Stomach (tissue), 8 donors: ENCODE measurements at regions not wholly inside any gene's neighbourhood (a gene's known extent, or its start where the extent isn't known, plus 50 kb on each side); places are given as distances from the start of the nearest gene placed in this dataset.
A peak's percentile ranks its signal among the peaks of the same experiment; 100 is the strongest.
"Not testable (repeated sequence)": the region's sequence is repeated elsewhere in the genome, so short reads cannot be mapped to it uniquely, and the experiment has no call there.

ENCODE experiments used
- DNase-seq, 2 donors: peaks; one replicate each; pipeline versions ENCODE4 v3.0.0 to v3.0.0-alpha.2; 2013 to 2019
- H3K27ac ChIP-seq, 5 donors: fragments of 200-600 bp in 4 of 5; sonication (generic) in 4 of 5; one replicate each; pipeline ENCODE4 v1.5.1; 2013 to 2019; ENCODE audit warnings: mild to moderate bottlenecking in 1 of 5, moderate library complexity in 1 of 5
- H3K27me3 ChIP-seq, 3 donors: fragments of 200-600 bp; sonication (generic); one replicate each; pipeline ENCODE4 v1.5.1; 2017 to 2019; ENCODE audit warnings: mixed run types in 1 of 3
- H3K36me3 ChIP-seq, 4 donors: fragments of 200-600 bp; sonication (generic); 1 replicate in 3 of 4; 2 replicates in 1 of 4; pipeline ENCODE4 v1.5.1; 2016 to 2019
- H3K4me1 ChIP-seq, 4 donors: fragments of 200-600 bp; sonication (generic); one replicate each; pipeline ENCODE4 v1.5.1; 2016 to 2019
- H3K4me3 ChIP-seq, 4 donors: fragments of 200-600 bp; sonication (generic) in 3 of 4; one replicate each; pipeline ENCODE4 v1.5.1; 2016 to 2019; ENCODE audit warnings: mild to moderate bottlenecking in 1 of 4
- H3K9me3 ChIP-seq, 4 donors: fragments of 200-600 bp; sonication (generic); one replicate each; pipeline ENCODE4 v1.5.1; 2016 to 2019
- EP300 ChIP-seq: sonication (generic); formaldehyde crosslinking; IDR thresholded peaks from one replicate; pipeline ENCODE4 v1.6.1; 2017; ENCODE audit warnings: antibody characterized with exemption
- POLR2A ChIP-seq, 4 donors: fragments of 450-650 bp; IDR thresholded peaks; one replicate each; pipeline ENCODE4 v1.6.1; 2016; ENCODE audit warnings: antibody characterized with exemption in 4 of 4, control low read depth in 2 of 4, mild to moderate bottlenecking in 1 of 4, moderate library complexity in 1 of 4
- POLR2AphosphoS5 ChIP-seq, 3 donors: sonication (generic); formaldehyde crosslinking; IDR thresholded peaks; one replicate each; pipeline ENCODE4 v1.6.1; 2016; ENCODE audit warnings: antibody characterized with exemption in 3 of 3
- WGBS, 5 donors: extraction: QIAGEN DNeasy Blood & Tissue Kit in 3 of 5; methylation state at CpG; one replicate each; pipeline versions ENCODE4 v1.1.5 to v1.1.7; 2013 to 2018; 5-methylcytosine and 5-hydroxymethylcytosine counted together
- intact Hi-C: fragments of 100-400 bp; cut with DNase I; formaldehyde crosslinking; loops from one replicate; pipeline ENCODE4 v1.15.1; 2023; ENCODE audit warnings: low total_unique reads
- TF ChIP-seq, protein P1 (sequence below), 7 experiments: fragments of 450-650 bp in 4 of 7; fragments of 200-600 bp in 3 of 7; sonication (generic) in 3 of 7; IDR thresholded peaks; one replicate each; pipeline ENCODE4 v1.5.1; 2016 to 2019; ENCODE audit warnings: antibody characterized with exemption in 7 of 7, control low read depth in 2 of 7, mild to moderate bottlenecking in 1 of 7
- donor health status: healthy with polysubstance abuse.
- donor health status: Bipolar disorder and iron deficiency.
- donor health status: healthy.

DNA sequence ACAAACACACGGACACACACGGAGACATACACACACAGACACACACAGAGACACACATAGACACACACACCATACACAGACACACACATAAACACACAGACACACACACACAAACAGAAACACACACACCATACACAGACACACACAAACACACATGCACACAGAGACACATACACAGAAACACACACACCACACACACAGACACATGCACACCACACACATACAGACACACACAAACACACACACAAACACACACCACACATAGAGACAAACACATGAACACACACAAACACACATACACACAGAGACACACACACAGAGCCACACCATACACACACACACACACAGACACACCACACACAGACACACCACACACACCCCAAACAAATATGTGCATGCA is 152.7 kb upstream of the FOXD4L5 start:
- Histone ChIP-seq H3K4me1 (no peaks in the 10 kb centered on the region), H3K27me3 (no peaks in the 10 kb centered on the region), H3K27ac (no peak overlapping the region), H3K9me3 (peaks cover 0 to 39% (median 19%) of the 10 kb centered on the region in 4 donors), H3K36me3 (no peaks in the 10 kb centered on the region), H3K4me3 (no peak overlapping the region)
- TF ChIP-seq POLR2A (IDR thresholded peaks at IDR 0.05) (peak in 1 of 4 donors; percentile 50), POLR2AphosphoS5 (IDR thresholded peaks at IDR 0.05) (no peak)
- TF ChIP-seq, protein P1, sequence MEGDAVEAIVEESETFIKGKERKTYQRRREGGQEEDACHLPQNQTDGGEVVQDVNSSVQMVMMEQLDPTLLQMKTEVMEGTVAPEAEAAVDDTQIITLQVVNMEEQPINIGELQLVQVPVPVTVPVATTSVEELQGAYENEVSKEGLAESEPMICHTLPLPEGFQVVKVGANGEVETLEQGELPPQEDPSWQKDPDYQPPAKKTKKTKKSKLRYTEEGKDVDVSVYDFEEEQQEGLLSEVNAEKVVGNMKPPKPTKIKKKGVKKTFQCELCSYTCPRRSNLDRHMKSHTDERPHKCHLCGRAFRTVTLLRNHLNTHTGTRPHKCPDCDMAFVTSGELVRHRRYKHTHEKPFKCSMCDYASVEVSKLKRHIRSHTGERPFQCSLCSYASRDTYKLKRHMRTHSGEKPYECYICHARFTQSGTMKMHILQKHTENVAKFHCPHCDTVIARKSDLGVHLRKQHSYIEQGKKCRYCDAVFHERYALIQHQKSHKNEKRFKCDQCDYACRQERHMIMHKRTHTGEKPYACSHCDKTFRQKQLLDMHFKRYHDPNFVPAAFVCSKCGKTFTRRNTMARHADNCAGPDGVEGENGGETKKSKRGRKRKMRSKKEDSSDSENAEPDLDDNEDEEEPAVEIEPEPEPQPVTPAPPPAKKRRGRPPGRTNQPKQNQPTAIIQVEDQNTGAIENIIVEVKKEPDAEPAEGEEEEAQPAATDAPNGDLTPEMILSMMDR (IDR thresholded peaks at IDR 0.05), result no peak
- no peak for DNase-seq
- intact Hi-C loops, result no loop called here
- WGBS, 5 donors, result 55 to 83% (median 66%) methylated on average over 2 of the region's 2 CpGs

DNA sequence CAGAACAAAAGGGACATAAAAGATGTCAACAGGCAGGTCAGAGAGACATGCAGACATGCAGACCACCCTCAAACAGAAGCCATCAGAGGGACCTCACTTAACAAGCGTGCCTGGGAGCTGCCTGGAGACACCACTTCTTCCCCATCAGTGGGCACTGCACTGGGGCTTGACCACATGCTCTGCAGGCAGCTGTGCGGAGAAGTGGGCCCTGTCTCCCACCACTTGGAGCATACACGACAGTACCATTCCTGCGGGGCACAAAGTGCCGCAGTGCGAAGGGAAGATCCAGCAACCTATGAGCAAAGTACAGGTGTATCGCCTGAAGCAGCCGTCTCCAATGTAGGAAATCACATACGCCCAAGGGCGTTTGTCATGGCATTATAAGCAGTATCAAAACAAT is 150.5 kb upstream of the FOXD4L5 start:
- Histone ChIP-seq H3K27me3 (no peaks in the 10 kb centered on the region), H3K4me3 (no peak overlapping the region), H3K36me3 (no peaks in the 10 kb centered on the region), H3K27ac (no peak overlapping the region), H3K4me1 (no peaks in the 10 kb centered on the region), H3K9me3 (peaks cover 0 to 57% (median 31%) of the 10 kb centered on the region in 4 donors)
- no peak for TF ChIP-seq POLR2A (IDR thresholded peaks at IDR 0.05)
- 82 to 92% (median 85%) methylated on average over 9 to 10 of the region's 10 CpGs for WGBS, 5 donors
- intact Hi-C loops, result no loop called here
- no peak for DNase-seq

GRCh38 chr9:65432722-65433323 is 147.8 kb upstream of the FOXD4L5 start:
- 89 to 93% (median 92%) methylated on average over 6 of the region's 6 CpGs for WGBS, 5 donors
- intact Hi-C loops, result no loop called here
- TF ChIP-seq, protein P1 (IDR thresholded peaks at IDR 0.05), result no peak
- no peak for TF ChIP-seq EP300
- TF ChIP-seq POLR2AphosphoS5 (IDR thresholded peaks at IDR 0.05), result no peak
- TF ChIP-seq POLR2A (IDR thresholded peaks at IDR 0.05), result no peak
- no peaks in the 10 kb centered on the region for H3K27me3 ChIP-seq
- H3K9me3 ChIP-seq, result peaks cover 0 to 82% (median 45%) of the 10 kb centered on the region in 4 donors
- no peaks in the 10 kb centered on the region for H3K4me1 ChIP-seq
- H3K4me3 ChIP-seq, result no peak overlapping the region
- H3K36me3 ChIP-seq, result no peaks in the 10 kb centered on the region
- H3K27ac ChIP-seq, result no peak overlapping the region
- DNase-seq, result no peak

DNA sequence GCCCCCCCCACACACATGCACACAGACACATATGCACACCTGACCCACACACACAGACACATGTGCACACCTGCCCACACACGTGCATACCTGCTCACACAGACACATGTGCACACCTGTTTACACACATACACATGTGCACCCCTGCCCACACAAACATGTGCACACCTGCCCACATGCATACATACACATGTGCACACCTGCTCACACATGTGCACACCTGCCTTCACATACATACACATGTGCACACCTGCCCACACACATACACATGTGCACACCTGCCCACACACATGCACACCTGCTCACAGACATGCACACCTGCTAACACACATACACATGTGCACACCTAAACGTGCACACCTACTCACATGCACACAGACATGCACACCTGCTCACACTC is 147.0 kb upstream of the FOXD4L5 start:
- peaks cover 0 to 87% (median 46%) of the 10 kb centered on the region in 4 donors for H3K9me3 ChIP-seq

GRCh38 chr9:65430221-65430620 is 145.2 kb upstream of the FOXD4L5 start:
- Histone ChIP-seq H3K4me1 (no peaks in the 10 kb centered on the region), H3K27ac (no peak overlapping the region), H3K36me3 (no peaks in the 10 kb centered on the region), H3K27me3 (no peaks in the 10 kb centered on the region), H3K4me3 (no peak overlapping the region), H3K9me3 (peaks cover 0 to 93% (median 45%) of the 10 kb centered on the region in 4 donors)
- WGBS, 5 donors, result 63 to 89% (median 68%) methylated on average over 6 to 7 of the region's 7 CpGs
- intact Hi-C loops, result no loop called here
- TF ChIP-seq POLR2AphosphoS5 (IDR thresholded peaks at IDR 0.05) (no peak), EP300 (no peak), POLR2A (IDR thresholded peaks at IDR 0.05) (no peak)
- TF ChIP-seq, protein P1 (IDR thresholded peaks at IDR 0.05), result no peak
- no peak for DNase-seq

More for the DNA sequence above, 147.0 kb upstream of the FOXD4L5 start:
- Histone ChIP-seq H3K27ac (no peak overlapping the region), H3K27me3 (no peaks in the 10 kb centered on the region), H3K4me1 (no peaks in the 10 kb centered on the region), H3K36me3 (no peaks in the 10 kb centered on the region), H3K4me3 (no peak overlapping the region)
- DNase-seq, result no peak
- intact Hi-C loops, result no loop called here
- TF ChIP-seq, protein P1 (IDR thresholded peaks at IDR 0.05), result no peak
- no peak for TF ChIP-seq EP300
- WGBS, 5 donors, result 64 to 84% (median 69%) methylated on average over 2 of the region's 2 CpGs

- H3K4me1 ChIP-seq, H3K27me3 ChIP-seq, H3K36me3 ChIP-seq, H3K27ac ChIP-seq, intact Hi-C loops, H3K4me3 ChIP-seq, DNase-seq: not testable (repeated sequence)
- H3K9me3 ChIP-seq, result peaks cover 0 to 73% (median 38%) of the 10 kb centered on the region in 4 donors
- WGBS, 5 donors, result 71 to 86% (median 82%) methylated on average over 4 of the region's 4 CpGs
These were observed 142.4 kb upstream of the FOXD4L5 start for GRCh38 chr9:65427361-65427760.

- H3K36me3 ChIP-seq, intact Hi-C loops, DNase-seq, H3K4me3 ChIP-seq, H3K4me1 ChIP-seq, H3K27ac ChIP-seq, H3K27me3 ChIP-seq: not testable (repeated sequence)
- 72 to 84% (median 76%) methylated on average over 5 to 10 of the region's 10 CpGs for WGBS, 5 donors
- H3K9me3 ChIP-seq, result peaks cover 0 to 69% (median 34%) of the 10 kb centered on the region in 4 donors
These were observed 141.8 kb upstream of the FOXD4L5 start for GRCh38 chr9:65426813-65427212.
